RPMI8226 (cell line): ENCODE measurements at regions not wholly inside any gene's neighbourhood (a gene's known extent, or its start where the extent isn't known, plus 50 kb on each side); places are given as distances from the start of the nearest gene placed in this dataset.

Experiments
- DNase-seq: peaks from one replicate; pipeline ENCODE4 v3.0.0-alpha.2; 2015

- no peak for DNase-seq
These were observed 310.5 kb upstream of the C2CD4B start for GRCh38 chr15:62475591-62475990.

GRCh38 chr15:62476163-62476562, 311.1 kb upstream of the C2CD4B start:
- no peak for DNase-seq

- DNase-seq: no peak
These were observed 312.8 kb upstream of the C2CD4B start for GRCh38 chr15:62477929-62478328.

GRCh38 chr15:62482785-62483429, 317.8 kb upstream of the C2CD4B start:
- peak; percentile 70 for DNase-seq

- DNase-seq: no peak
These were observed 318.7 kb upstream of the C2CD4B start for GRCh38 chr15:62483814-62484213.

- DNase-seq: no peak
These were observed 320.2 kb upstream of the C2CD4B start for GRCh38 chr15:62485170-62485720.

GRCh38 chr15:62486041-62486440, 321.0 kb upstream of the C2CD4B start:
- DNase-seq: no peak

GRCh38 chr15:62488387-62488786, 323.3 kb upstream of the C2CD4B start:
- no peak for DNase-seq

GRCh38 chr15:62491642-62492041, 326.6 kb upstream of the C2CD4B start:
- no peak for DNase-seq

GRCh38 chr15:62492900-62493299, 327.8 kb upstream of the C2CD4B start:
- no peak for DNase-seq

GRCh38 chr15:62494197-62494596, 329.1 kb upstream of the C2CD4B start:
- no peak for DNase-seq

- no peak for DNase-seq
These were observed 330.9 kb upstream of the C2CD4B start for GRCh38 chr15:62495670-62496614.

- DNase-seq: no peak
These were observed 332.3 kb upstream of the C2CD4B start for GRCh38 chr15:62497356-62497755.

GRCh38 chr15:62498278-62498677, 333.2 kb upstream of the C2CD4B start:
- DNase-seq: no peak

GRCh38 chr15:62498712-62499111, 333.6 kb upstream of the C2CD4B start:
- no peak for DNase-seq

GRCh38 chr15:62500325-62500724, 335.2 kb upstream of the C2CD4B start:
- no peak for DNase-seq

GRCh38 chr15:62502451-62502850, 337.4 kb upstream of the C2CD4B start:
- no peak for DNase-seq

GRCh38 chr15:62503451-62503850, 338.4 kb upstream of the C2CD4B start:
- DNase-seq: peak; percentile 28

GRCh38 chr15:62505762-62506161, 340.7 kb upstream of the C2CD4B start:
- no peak for DNase-seq

GRCh38 chr15:62506217-62506805, 341.2 kb upstream of the C2CD4B start:
- no peak for DNase-seq

- DNase-seq: no peak
These were observed 344.4 kb upstream of the C2CD4B start for GRCh38 chr15:62509395-62509958.

GRCh38 chr15:62510791-62511190, 345.7 kb upstream of the C2CD4B start:
- no peak for DNase-seq

- DNase-seq: no peak
These were observed 347.8 kb upstream of the C2CD4B start for GRCh38 chr15:62512904-62513303.
